ENCODE measurements at regions not wholly inside any gene's neighbourhood (a gene's known extent, or its start where the extent isn't known, plus 50 kb on each side); places are given as distances from the start of the nearest gene placed in this dataset.
"Not testable (repeated sequence)": the region's sequence is repeated elsewhere in the genome, so short reads cannot be mapped to it uniquely, and the experiment has no call there.

DNA sequence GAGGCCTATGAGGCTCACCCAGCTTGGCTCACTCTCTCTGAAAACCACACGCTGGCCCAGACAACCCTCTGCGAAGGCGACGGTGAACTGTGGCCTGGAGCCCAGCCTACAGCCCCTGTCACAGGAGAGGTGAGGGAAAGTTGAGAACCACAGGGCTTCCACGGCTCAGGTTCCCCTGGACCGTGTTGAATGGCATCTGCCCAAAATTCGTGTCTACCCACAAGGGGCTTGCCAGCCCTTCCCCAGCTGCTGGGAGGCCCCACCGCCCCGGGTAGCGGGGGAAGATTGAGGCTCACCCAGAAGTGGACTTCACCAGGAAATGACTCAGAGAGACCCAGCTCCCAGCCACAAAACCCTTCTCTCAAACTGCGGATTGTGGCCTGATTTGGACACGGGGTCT, 197.1 kb downstream of the CTTN start:
- ChIA-PET CTCF (no interaction called here), POLR2A (interaction anchor here (1.0 kb wide), 1 partner anchor 18 kb away, joined by 3 read pairs; no protein-coding TSS in a partner anchor)
- Histone ChIP-seq H3K4me3 (ENCODE audit: control insufficient read depth in 1 of 7, extremely low read depth in 1 of 7, insufficient read depth in 4 of 7, low read depth in 2 of 7, low read length in 6 of 7) (no peak overlapping the region), H3K27me3 (replicated peaks in 2 of 5; ENCODE audit: control insufficient read depth in 4 of 5, insufficient read depth in 5 of 5, low read length in 4 of 5) (peaks cover 0 to 5% (median under 1%) of the 10 kb centered on the region in 5 experiments), H3K4me1 (ENCODE audit: control extremely low read depth in 1 of 4, control insufficient read depth in 4 of 4, insufficient read depth in 4 of 4, low read length in 3 of 4) (peaks cover 0 to 21% (median 5%) of the 10 kb centered on the region in 4 experiments), H3K9me3 (ENCODE audit: control extremely low read depth in 1 of 5, control insufficient read depth in 4 of 5, insufficient read depth in 2 of 5, low read depth in 1 of 5, low read length in 4 of 5) (no peaks in the 10 kb centered on the region), H3K36me3 (ENCODE audit: control insufficient read depth in 4 of 4, insufficient read depth in 4 of 4, low read length in 3 of 4) (no peaks in the 10 kb centered on the region), H3K27ac (ENCODE audit: insufficient read depth in 1 of 2, low read depth in 1 of 2, low read length in 2 of 2, poor library complexity in 1 of 2, severe bottlenecking in 2 of 2) (no peak overlapping the region)
- 27% methylated on average over 11 of the region's 12 CpGs for WGBS (ENCODE audit: insufficient coverage)
- DNase-seq = peak; percentile 29 to 89 (median 80)

DNA sequence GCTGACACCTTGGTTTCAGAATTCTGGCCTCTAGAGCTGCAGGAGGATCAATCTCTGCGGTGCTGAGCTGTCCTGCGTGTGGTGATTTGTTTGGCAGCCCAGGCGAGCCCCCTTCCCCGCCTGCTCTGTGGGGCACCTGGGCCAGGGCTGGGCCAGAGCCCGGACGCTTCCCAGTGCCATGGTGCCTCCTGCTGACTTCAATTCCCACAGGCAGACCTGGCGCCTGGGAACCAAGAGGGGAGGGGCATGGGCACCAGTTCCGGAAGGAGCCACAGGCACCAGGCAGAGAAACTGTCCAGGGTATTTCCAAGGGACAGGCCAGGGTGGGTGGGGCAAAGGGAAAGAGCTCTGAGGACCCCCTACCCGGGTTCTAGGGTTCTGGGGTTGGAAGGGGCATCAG, 197.8 kb downstream of the CTTN start:
- peaks cover 0 to 16% (median 5%) of the 10 kb centered on the region in 4 experiments for H3K4me1 ChIP-seq (ENCODE audit: control extremely low read depth in 1 of 4, control insufficient read depth in 4 of 4, insufficient read depth in 4 of 4, low read length in 3 of 4)
- H3K36me3 ChIP-seq (ENCODE audit: control insufficient read depth in 4 of 4, insufficient read depth in 4 of 4, low read length in 3 of 4) = no peaks in the 10 kb centered on the region
- H3K9me3 ChIP-seq (ENCODE audit: control extremely low read depth in 1 of 5, control insufficient read depth in 4 of 5, insufficient read depth in 2 of 5, low read depth in 1 of 5, low read length in 4 of 5) = no peaks in the 10 kb centered on the region
- no peak overlapping the region for H3K27ac ChIP-seq (ENCODE audit: insufficient read depth in 1 of 2, low read depth in 1 of 2, low read length in 2 of 2, poor library complexity in 1 of 2, severe bottlenecking in 2 of 2)
- WGBS (ENCODE audit: insufficient coverage) = 95% methylated on average over 7 of the region's 9 CpGs
- DNase-seq = no peak
- peaks cover 0 to 3% (median 0%) of the 10 kb centered on the region in 5 experiments for H3K27me3 ChIP-seq (replicated peaks in 2 of 5; ENCODE audit: control insufficient read depth in 4 of 5, insufficient read depth in 5 of 5, low read length in 4 of 5)
- ChIA-PET POLR2A (interaction anchor here (1.0 kb wide), 1 partner anchor 19 kb away, joined by 3 read pairs; no protein-coding TSS in a partner anchor), CTCF (interaction anchor here (0.9 kb wide), 1 partner anchor 97 kb away, joined by 3 read pairs; no protein-coding TSS in a partner anchor)
- no peak overlapping the region for H3K4me3 ChIP-seq (ENCODE audit: control insufficient read depth in 1 of 7, extremely low read depth in 1 of 7, insufficient read depth in 4 of 7, low read depth in 2 of 7, low read length in 6 of 7)

DNA sequence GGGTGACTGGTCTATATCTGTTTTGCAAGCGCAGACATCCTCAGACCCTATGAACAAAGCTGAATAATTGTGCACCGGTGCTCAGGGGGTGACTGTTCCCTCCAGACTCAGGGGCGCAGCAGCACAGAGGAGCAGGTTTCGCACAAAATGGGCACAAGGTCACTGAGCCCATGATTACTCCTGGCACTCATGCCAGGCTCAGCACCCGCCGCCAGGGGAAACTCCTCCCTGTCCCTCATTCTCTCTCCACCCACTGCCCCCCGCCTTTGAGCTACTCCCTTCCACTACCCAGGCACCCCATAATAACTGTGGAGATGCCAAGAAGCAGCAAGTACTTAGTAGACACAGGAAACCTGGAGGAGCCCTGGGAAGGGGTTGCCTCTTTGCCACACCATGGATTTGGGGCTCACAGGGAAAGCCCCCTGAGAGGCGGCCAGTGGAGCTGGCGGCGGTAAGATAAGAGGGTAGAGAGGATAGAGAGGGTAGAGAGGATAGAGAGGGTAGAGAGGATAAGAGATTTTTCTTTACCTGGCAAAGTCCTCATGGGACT, 198.8 kb downstream of the CTTN start:
- Histone ChIP-seq H3K9me3 (ENCODE audit: control extremely low read depth in 1 of 5, control insufficient read depth in 4 of 5, insufficient read depth in 2 of 5, low read depth in 1 of 5, low read length in 4 of 5) (no peaks in the 10 kb centered on the region), H3K4me1 (ENCODE audit: control extremely low read depth in 1 of 4, control insufficient read depth in 4 of 4, insufficient read depth in 4 of 4, low read length in 3 of 4) (peaks cover 0 to 21% (median 7%) of the 10 kb centered on the region in 4 experiments), H3K36me3 (ENCODE audit: control insufficient read depth in 4 of 4, insufficient read depth in 4 of 4, low read length in 3 of 4) (no peaks in the 10 kb centered on the region), H3K27ac (ENCODE audit: insufficient read depth in 1 of 2, low read depth in 1 of 2, low read length in 2 of 2, poor library complexity in 1 of 2, severe bottlenecking in 2 of 2) (no peak overlapping the region), H3K27me3 (replicated peaks in 2 of 5; ENCODE audit: control insufficient read depth in 4 of 5, insufficient read depth in 5 of 5, low read length in 4 of 5) (no peaks in the 10 kb centered on the region), H3K4me3 (ENCODE audit: control insufficient read depth in 1 of 7, extremely low read depth in 1 of 7, insufficient read depth in 4 of 7, low read depth in 2 of 7, low read length in 6 of 7) (no peak overlapping the region)
- 96% methylated on average over 7 of the region's 10 CpGs for whole genome bisulfite sequencing (ENCODE audit: insufficient coverage)
- ChIA-PET CTCF (no interaction called here), POLR2A (no interaction called here)
- DNase-seq = no peak

DNA sequence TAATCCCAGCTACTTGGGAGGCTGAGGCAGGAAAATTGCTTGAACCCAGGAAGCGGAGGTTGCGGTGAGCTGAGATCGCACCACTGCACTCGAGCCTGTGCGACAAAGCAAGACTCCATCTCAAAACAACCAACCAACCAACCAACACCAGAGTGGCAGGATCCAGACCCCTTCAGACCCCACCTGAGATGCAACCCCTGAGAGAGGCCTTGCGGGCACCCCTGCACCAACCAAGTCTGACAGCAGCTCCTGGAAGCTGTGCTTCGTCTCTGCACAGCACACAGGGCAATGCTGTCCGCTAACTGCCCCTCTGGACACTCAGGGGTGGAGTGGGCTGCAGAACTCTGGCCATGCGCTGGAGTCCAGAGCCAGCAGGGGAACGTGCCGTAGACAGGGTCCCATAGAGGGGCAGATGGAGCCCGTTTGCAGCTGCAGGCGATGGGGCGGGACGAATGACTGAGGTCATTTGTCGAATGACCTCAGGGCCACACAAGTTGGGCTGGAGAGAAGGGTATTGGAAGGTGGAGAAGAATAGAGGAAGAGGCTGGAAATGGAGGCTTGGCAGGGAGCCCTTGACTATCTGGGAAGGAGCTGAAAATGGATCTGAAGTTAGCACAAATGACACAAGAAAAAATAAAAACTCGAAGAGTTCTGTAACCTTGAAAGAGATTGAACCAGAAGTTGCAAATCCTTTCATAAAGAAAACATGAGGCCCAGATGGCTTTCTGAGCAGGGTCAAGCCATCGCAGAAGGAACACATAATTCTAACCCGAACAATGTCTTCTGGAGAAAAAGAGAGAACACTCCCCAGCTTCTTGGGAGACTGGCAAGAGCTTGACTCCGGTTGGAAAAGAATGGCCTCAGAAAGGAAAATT, 199.7 kb downstream of the CTTN start:
- Histone ChIP-seq H3K27me3 (replicated peaks in 2 of 5; ENCODE audit: control insufficient read depth in 4 of 5, insufficient read depth in 5 of 5, low read length in 4 of 5) (no peaks in the 10 kb centered on the region), H3K9me3 (ENCODE audit: control extremely low read depth in 1 of 5, control insufficient read depth in 4 of 5, insufficient read depth in 2 of 5, low read depth in 1 of 5, low read length in 4 of 5) (no peaks in the 10 kb centered on the region), H3K4me3 (ENCODE audit: control insufficient read depth in 1 of 7, extremely low read depth in 1 of 7, insufficient read depth in 4 of 7, low read depth in 2 of 7, low read length in 6 of 7) (no peak overlapping the region), H3K36me3 (ENCODE audit: control insufficient read depth in 4 of 4, insufficient read depth in 4 of 4, low read length in 3 of 4) (no peaks in the 10 kb centered on the region), H3K27ac (ENCODE audit: insufficient read depth in 1 of 2, low read depth in 1 of 2, low read length in 2 of 2, poor library complexity in 1 of 2, severe bottlenecking in 2 of 2) (no peak overlapping the region), H3K4me1 (ENCODE audit: control extremely low read depth in 1 of 4, control insufficient read depth in 4 of 4, insufficient read depth in 4 of 4, low read length in 3 of 4) (peaks cover 0 to 30% (median 11%) of the 10 kb centered on the region in 4 experiments)
- ChIA-PET POLR2A (no interaction called here), CTCF (no interaction called here)
- DNase-seq = no peak
- WGBS (ENCODE audit: insufficient coverage) = 94% methylated on average over 13 of the region's 20 CpGs

DNA sequence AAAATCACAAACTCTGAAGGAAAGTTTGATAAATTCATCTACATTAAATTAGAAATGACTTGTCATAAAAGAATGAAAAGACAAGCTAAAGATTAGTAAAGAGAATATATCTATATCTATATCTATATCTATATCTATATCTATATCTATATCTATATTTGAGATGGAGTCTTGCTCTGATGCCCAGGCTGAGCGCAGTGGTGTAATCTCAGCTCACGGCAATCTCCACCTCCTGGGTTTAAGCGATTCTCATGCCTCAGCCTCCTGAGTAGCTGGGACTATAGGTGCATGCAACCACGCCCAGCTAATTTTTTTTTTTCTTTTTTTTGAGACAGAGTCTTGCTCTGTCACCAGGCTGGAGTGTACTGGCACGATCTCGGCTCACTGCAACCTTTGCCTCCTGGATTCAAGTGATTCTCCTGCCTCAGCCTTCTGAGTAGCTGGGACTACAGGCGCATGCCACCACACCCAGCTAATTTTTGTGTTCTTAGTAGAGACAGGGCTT, 202.6 kb downstream of the CTTN start:
- CTCF ChIA-PET; DNase-seq; H3K27ac ChIP-seq (ENCODE audit: insufficient read depth in 1 of 2, low read depth in 1 of 2, low read length in 2 of 2, poor library complexity in 1 of 2, severe bottlenecking in 2 of 2); H3K27me3 ChIP-seq (replicated peaks in 2 of 5; ENCODE audit: control insufficient read depth in 4 of 5, insufficient read depth in 5 of 5, low read length in 4 of 5); H3K4me3 ChIP-seq (ENCODE audit: control insufficient read depth in 1 of 7, extremely low read depth in 1 of 7, insufficient read depth in 4 of 7, low read depth in 2 of 7, low read length in 6 of 7); H3K36me3 ChIP-seq (ENCODE audit: control insufficient read depth in 4 of 4, insufficient read depth in 4 of 4, low read length in 3 of 4); H3K9me3 ChIP-seq (ENCODE audit: control extremely low read depth in 1 of 5, control insufficient read depth in 4 of 5, insufficient read depth in 2 of 5, low read depth in 1 of 5, low read length in 4 of 5): not testable (repeated sequence)
- 100% methylated on average over 5 of the region's 7 CpGs for WGBS (ENCODE audit: insufficient coverage)
- H3K4me1 ChIP-seq (ENCODE audit: control extremely low read depth in 1 of 4, control insufficient read depth in 4 of 4, insufficient read depth in 4 of 4, low read length in 3 of 4) = peaks cover 0 to 29% (median 13%) of the 10 kb centered on the region in 4 experiments
- POLR2A ChIA-PET = interaction anchor here (0.7 kb wide), 1 partner anchor 124 kb away, joined by 3 read pairs; no protein-coding TSS in a partner anchor

DNA sequence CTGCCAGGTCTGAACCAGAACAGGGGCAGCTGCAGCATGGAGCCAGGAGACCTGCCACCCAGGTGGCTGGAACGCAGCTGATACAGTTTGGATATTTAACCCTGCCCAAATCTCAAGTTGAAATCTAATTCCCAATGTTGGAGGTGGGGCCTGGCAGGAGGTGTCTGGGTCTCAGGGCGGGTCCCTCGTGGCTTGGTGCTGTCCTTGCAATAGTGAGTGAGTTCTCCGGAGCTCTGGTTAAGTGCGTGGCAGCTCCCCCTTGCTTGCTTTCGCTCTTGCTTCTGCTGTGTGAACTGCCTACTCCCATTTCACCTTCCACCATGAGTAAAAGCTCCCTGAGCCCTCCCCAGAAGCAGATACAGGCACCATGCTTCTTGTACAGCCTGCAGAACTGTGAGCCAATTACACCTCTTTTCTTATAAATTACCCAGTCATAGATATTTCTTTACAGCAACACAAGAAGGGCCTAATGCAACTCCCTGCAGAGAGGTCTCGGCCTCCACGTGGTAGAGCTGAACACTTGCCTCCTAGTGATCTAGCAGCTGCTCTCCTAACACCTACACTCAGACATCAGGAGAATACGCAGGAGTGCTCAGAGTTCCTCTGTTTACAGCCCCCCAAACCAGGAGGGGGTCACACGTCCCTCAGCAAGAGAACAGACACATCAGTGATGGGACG, 203.7 kb downstream of the CTTN start:
- no peaks in the 10 kb centered on the region for H3K9me3 ChIP-seq (ENCODE audit: control extremely low read depth in 1 of 5, control insufficient read depth in 4 of 5, insufficient read depth in 2 of 5, low read depth in 1 of 5, low read length in 4 of 5)
- 92% methylated on average over 11 of the region's 11 CpGs for WGBS (ENCODE audit: insufficient coverage)
- H3K4me3 ChIP-seq (ENCODE audit: control insufficient read depth in 1 of 7, extremely low read depth in 1 of 7, insufficient read depth in 4 of 7, low read depth in 2 of 7, low read length in 6 of 7) = no peak overlapping the region
- no peak for DNase-seq
- CTCF ChIA-PET = interaction anchor here (1.5 kb wide), 1 partner anchor 8 kb away, joined by 5 read pairs; no protein-coding TSS in a partner anchor
- H3K27me3 ChIP-seq (replicated peaks in 2 of 5; ENCODE audit: control insufficient read depth in 4 of 5, insufficient read depth in 5 of 5, low read length in 4 of 5) = no peaks in the 10 kb centered on the region
- no peaks in the 10 kb centered on the region for H3K36me3 ChIP-seq (ENCODE audit: control insufficient read depth in 4 of 4, insufficient read depth in 4 of 4, low read length in 3 of 4)
- H3K4me1 ChIP-seq (ENCODE audit: control extremely low read depth in 1 of 4, control insufficient read depth in 4 of 4, insufficient read depth in 4 of 4, low read length in 3 of 4) = peaks cover 0 to 27% (median 12%) of the 10 kb centered on the region in 4 experiments
- H3K27ac ChIP-seq (ENCODE audit: insufficient read depth in 1 of 2, low read depth in 1 of 2, low read length in 2 of 2, poor library complexity in 1 of 2, severe bottlenecking in 2 of 2) = no peak overlapping the region
- POLR2A ChIA-PET = no interaction called here
